GM18517 (cell line): ENCODE measurements at regions not wholly inside any gene's neighbourhood (a gene's known extent, or its start where the extent isn't known, plus 50 kb on each side); places are given as distances from the start of the nearest gene placed in this dataset.

ENCODE experiments used
- ATAC-seq: cut with Tn5 transposase; IDR thresholded peaks from one replicate; pipeline ENCODE4 v1.9.1; 2021; ENCODE audit warnings: mild to moderate bottlenecking, moderate library complexity; ENCODE audit not compliant: unreplicated experiment

- ATAC-seq, result no peak
Measured at GRCh38 chr13:109381546-109382180, 404.7 kb downstream of the IRS2 start.

GRCh38 chr13:109380457-109380856 lies 405.9 kb downstream of the IRS2 start:
- no peak for ATAC-seq

GRCh38 chr13:109379930-109380329 lies 406.5 kb downstream of the IRS2 start:
- ATAC-seq, result no peak

- ATAC-seq, result no peak
Measured at GRCh38 chr13:109376936-109377335, 409.4 kb downstream of the IRS2 start.

- no peak for ATAC-seq
Measured at GRCh38 chr13:109374609-109375200, 411.7 kb downstream of the IRS2 start.

GRCh38 chr13:109372666-109373065 lies 413.7 kb downstream of the IRS2 start:
- no peak for ATAC-seq

GRCh38 chr13:109371066-109371465 lies 415.3 kb downstream of the IRS2 start:
- ATAC-seq, result no peak

GRCh38 chr13:109370496-109370895 lies 415.9 kb downstream of the IRS2 start:
- ATAC-seq, result no peak

GRCh38 chr13:109369353-109370052 lies 416.9 kb downstream of the IRS2 start:
- no peak for ATAC-seq

GRCh38 chr13:109368230-109368629 lies 418.2 kb downstream of the IRS2 start:
- no peak for ATAC-seq

GRCh38 chr13:109366525-109366924 lies 419.9 kb downstream of the IRS2 start:
- no peak for ATAC-seq

GRCh38 chr13:109363431-109363830 lies 423.0 kb downstream of the IRS2 start:
- no peak for ATAC-seq

- no peak for ATAC-seq
Measured at GRCh38 chr13:109362616-109363015, 423.8 kb downstream of the IRS2 start.

- no peak for ATAC-seq
Measured at GRCh38 chr13:109361562-109362289, 424.7 kb downstream of the IRS2 start.

- ATAC-seq, result no peak
Measured at GRCh38 chr13:109357751-109358471, 428.5 kb downstream of the IRS2 start.

GRCh38 chr13:109355875-109356434 lies 430.4 kb downstream of the IRS2 start:
- no peak for ATAC-seq

GRCh38 chr13:109355166-109355565 lies 431.2 kb downstream of the IRS2 start:
- ATAC-seq, result no peak

GRCh38 chr13:109351236-109351635 lies 435.1 kb downstream of the IRS2 start:
- ATAC-seq, result no peak

- ATAC-seq, result no peak
Measured at GRCh38 chr13:109348519-109349258, 437.7 kb downstream of the IRS2 start.

- no peak for ATAC-seq
Measured at GRCh38 chr13:109346060-109346459, 440.3 kb downstream of the IRS2 start.
